Hepatocyte (in vitro differentiated cells): ENCODE measurements at regions not wholly inside any gene's neighbourhood (a gene's known extent, or its start where the extent isn't known, plus 50 kb on each side); places are given as distances from the start of the nearest gene placed in this dataset.

Experiments
- EZH2 ChIP-seq: fragments of 200-600 bp; sonication (generic); IDR thresholded peaks from 2 replicates; pipeline ENCODE4 v1.6.1; 2016; ENCODE audit warnings: antibody characterized with exemption, mild to moderate bottlenecking, borderline replicate concordance
- EZH2phosphoT487 ChIP-seq: fragments of 200-600 bp; sonication (generic); IDR thresholded peaks from one replicate; pipeline ENCODE4 v1.6.1; 2018; ENCODE audit warnings: antibody characterized with exemption, mild to moderate bottlenecking, low read depth, moderate library complexity; ENCODE audit not compliant: unreplicated experiment, severe bottlenecking
- TF ChIP-seq, protein P1 (sequence below): fragments of 200-600 bp; sonication (generic); IDR thresholded peaks from 2 replicates; pipeline ENCODE4 v1.5.1; 2016; ENCODE audit warnings: antibody characterized with exemption, mild to moderate bottlenecking; ENCODE audit not compliant: poor library complexity

DNA sequence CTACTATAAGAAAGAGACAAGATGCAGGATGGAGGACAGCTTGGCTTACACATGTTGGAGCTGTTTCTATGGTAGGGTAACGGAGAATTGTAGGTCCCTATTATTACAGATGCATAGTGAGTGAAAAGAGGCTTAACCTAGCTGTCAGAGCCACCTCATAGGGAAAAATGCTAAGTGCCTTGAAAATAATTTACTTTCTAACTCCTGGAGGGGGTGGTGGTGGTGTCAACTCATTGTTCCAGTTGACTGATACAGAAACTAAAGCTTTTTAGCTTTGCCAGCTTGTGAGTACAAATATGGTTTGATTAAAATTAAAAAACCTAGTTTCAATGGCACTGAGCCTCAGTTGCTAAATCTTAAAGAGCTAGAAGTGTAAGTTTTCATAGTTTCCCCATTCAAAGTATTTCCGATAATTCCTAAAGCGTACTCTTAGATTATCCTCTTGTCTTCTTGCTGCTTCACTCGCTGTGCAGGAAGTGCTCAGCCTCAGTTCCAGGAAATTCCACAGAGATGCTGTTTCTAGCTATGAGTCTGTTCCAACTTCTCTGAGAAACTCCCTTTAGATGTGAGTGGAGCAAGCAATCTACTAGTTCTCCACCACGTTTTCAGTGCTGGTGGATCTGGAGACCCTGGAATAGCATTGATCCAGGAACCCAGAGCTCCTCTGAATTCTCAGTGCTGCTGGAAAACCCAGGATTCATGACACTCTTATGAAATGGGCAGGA, 265.2 kb downstream of the DMAC1 start:
- TF ChIP-seq, protein P1, sequence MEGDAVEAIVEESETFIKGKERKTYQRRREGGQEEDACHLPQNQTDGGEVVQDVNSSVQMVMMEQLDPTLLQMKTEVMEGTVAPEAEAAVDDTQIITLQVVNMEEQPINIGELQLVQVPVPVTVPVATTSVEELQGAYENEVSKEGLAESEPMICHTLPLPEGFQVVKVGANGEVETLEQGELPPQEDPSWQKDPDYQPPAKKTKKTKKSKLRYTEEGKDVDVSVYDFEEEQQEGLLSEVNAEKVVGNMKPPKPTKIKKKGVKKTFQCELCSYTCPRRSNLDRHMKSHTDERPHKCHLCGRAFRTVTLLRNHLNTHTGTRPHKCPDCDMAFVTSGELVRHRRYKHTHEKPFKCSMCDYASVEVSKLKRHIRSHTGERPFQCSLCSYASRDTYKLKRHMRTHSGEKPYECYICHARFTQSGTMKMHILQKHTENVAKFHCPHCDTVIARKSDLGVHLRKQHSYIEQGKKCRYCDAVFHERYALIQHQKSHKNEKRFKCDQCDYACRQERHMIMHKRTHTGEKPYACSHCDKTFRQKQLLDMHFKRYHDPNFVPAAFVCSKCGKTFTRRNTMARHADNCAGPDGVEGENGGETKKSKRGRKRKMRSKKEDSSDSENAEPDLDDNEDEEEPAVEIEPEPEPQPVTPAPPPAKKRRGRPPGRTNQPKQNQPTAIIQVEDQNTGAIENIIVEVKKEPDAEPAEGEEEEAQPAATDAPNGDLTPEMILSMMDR = no peak
- TF ChIP-seq EZH2phosphoT487 = no peak
- no peak for TF ChIP-seq EZH2
